ENCODE measurements at regions not wholly inside any gene's neighbourhood (a gene's known extent, or its start where the extent isn't known, plus 50 kb on each side); places are given as distances from the start of the nearest gene placed in this dataset.

GRCh38 chr1:87902830-87903229 lies 574.1 kb downstream of the LMO4 start:
- H4K20me1 ChIP-seq (ENCODE audit: control insufficient read depth, extremely low read depth, insufficient read depth, low read length): no peaks in the 10 kb centered on the region
- H3K36me3 ChIP-seq (ENCODE audit: control insufficient read depth, insufficient read depth, low read length): no peaks in the 10 kb centered on the region
- H3K27ac ChIP-seq (ENCODE audit: insufficient read depth, low read length): no peak overlapping the region
- H3K9ac ChIP-seq (ENCODE audit: insufficient read depth, low read length): no peak overlapping the region
- H3K4me1 ChIP-seq (ENCODE audit: control insufficient read depth, extremely low read depth, insufficient read depth, low read length): no peaks in the 10 kb centered on the region
- peak; percentile 22 to 72 for DNase-seq (ENCODE audit: low read depth in 2 of 2)
- TF ChIP-seq EZH2 (IDR thresholded peaks at IDR 0.05; ENCODE audit: low read length, missing control alignments): no peak
- TF ChIP-seq, protein P1, sequence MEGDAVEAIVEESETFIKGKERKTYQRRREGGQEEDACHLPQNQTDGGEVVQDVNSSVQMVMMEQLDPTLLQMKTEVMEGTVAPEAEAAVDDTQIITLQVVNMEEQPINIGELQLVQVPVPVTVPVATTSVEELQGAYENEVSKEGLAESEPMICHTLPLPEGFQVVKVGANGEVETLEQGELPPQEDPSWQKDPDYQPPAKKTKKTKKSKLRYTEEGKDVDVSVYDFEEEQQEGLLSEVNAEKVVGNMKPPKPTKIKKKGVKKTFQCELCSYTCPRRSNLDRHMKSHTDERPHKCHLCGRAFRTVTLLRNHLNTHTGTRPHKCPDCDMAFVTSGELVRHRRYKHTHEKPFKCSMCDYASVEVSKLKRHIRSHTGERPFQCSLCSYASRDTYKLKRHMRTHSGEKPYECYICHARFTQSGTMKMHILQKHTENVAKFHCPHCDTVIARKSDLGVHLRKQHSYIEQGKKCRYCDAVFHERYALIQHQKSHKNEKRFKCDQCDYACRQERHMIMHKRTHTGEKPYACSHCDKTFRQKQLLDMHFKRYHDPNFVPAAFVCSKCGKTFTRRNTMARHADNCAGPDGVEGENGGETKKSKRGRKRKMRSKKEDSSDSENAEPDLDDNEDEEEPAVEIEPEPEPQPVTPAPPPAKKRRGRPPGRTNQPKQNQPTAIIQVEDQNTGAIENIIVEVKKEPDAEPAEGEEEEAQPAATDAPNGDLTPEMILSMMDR (conservative IDR thresholded peaks at IDR 0.05 in 1 of 2, IDR thresholded peaks at IDR 0.05 in 1 of 2; ENCODE audit: low read depth in 1 of 2, low read length in 2 of 2): no peak
- no peaks in the 10 kb centered on the region for H3K79me2 ChIP-seq (ENCODE audit: control insufficient read depth, insufficient read depth, low read length)
- no peaks in the 10 kb centered on the region for H3K9me3 ChIP-seq (ENCODE audit: control insufficient read depth, insufficient read depth, low read depth, low read length)
- H2AFZ ChIP-seq (ENCODE audit: low read length): peak overlapping the region; percentile 79
- peak overlapping the region; percentile 36 for H3K4me2 ChIP-seq (ENCODE audit: extremely low read depth, insufficient read depth, low read length)
- H3K4me3 ChIP-seq (replicated peaks in 1 of 4; ENCODE audit: control extremely low read depth in 1 of 4, insufficient read depth in 1 of 4, low read depth in 3 of 4, low read length in 4 of 4): no peak overlapping the region
- no peaks in the 10 kb centered on the region for H3K27me3 ChIP-seq (ENCODE audit: control insufficient read depth, insufficient read depth, low read length)

DNA sequence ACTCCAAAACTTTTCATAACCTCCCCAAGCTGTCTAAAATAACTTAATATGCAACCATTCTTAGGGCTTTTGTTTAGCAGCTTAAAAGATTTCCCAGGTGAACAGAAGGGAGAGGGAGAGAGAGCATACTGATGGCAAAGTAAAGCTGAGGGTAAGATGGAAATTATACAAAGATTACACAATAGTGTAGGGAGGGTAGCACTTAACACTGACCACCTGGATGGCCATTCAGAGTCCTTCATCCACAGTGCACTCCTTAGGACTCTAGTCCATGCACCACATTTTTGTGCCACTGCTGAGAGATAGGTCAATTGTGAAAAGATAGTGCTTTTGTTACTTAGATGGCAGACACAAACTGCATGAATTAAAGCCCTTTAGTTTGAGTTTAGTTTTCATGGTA lies 574.6 kb downstream of the LMO4 start:
- TF ChIP-seq EZH2 (IDR thresholded peaks at IDR 0.05; ENCODE audit: low read length, missing control alignments): no peak
- no peak overlapping the region for H3K4me2 ChIP-seq (ENCODE audit: extremely low read depth, insufficient read depth, low read length)
- no peak overlapping the region for H3K4me3 ChIP-seq (replicated peaks in 1 of 4; ENCODE audit: control extremely low read depth in 1 of 4, insufficient read depth in 1 of 4, low read depth in 3 of 4, low read length in 4 of 4)
- H3K36me3 ChIP-seq (ENCODE audit: control insufficient read depth, insufficient read depth, low read length): no peaks in the 10 kb centered on the region
- no peaks in the 10 kb centered on the region for H3K27me3 ChIP-seq (ENCODE audit: control insufficient read depth, insufficient read depth, low read length)
- H3K27ac ChIP-seq (ENCODE audit: insufficient read depth, low read length): no peak overlapping the region
- no peak for DNase-seq (ENCODE audit: low read depth in 2 of 2)
- H2AFZ ChIP-seq (ENCODE audit: low read length): peak overlapping the region; percentile 79
- H3K9ac ChIP-seq (ENCODE audit: insufficient read depth, low read length): no peak overlapping the region
- H4K20me1 ChIP-seq (ENCODE audit: control insufficient read depth, extremely low read depth, insufficient read depth, low read length): no peaks in the 10 kb centered on the region
- no peaks in the 10 kb centered on the region for H3K4me1 ChIP-seq (ENCODE audit: control insufficient read depth, extremely low read depth, insufficient read depth, low read length)
- no peaks in the 10 kb centered on the region for H3K79me2 ChIP-seq (ENCODE audit: control insufficient read depth, insufficient read depth, low read length)
- no peaks in the 10 kb centered on the region for H3K9me3 ChIP-seq (ENCODE audit: control insufficient read depth, insufficient read depth, low read depth, low read length)

DNA sequence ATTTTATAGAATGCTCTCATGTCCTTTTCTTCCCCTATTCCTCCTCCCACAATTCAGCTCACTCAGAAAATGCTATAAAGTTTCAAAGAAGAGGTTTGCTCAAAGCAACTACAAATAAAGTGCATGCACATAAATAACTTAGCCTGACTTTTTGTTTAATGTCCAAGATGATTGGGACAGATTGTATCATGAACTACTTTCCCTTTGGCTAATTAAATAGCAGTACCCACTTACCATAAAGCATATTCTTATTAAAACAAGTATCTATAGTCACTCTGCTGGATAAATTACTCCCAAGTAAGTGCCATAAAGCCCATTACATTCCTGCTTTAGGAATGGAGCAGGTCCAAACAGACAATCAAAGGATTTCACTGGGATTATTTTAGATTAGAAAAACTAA lies 576.0 kb downstream of the LMO4 start:
- Histone ChIP-seq H3K9ac (ENCODE audit: insufficient read depth, low read length) (no peak overlapping the region), H2AFZ (ENCODE audit: low read length) (no peak overlapping the region), H3K27ac (ENCODE audit: insufficient read depth, low read length) (no peak overlapping the region), H3K36me3 (ENCODE audit: control insufficient read depth, insufficient read depth, low read length) (no peaks in the 10 kb centered on the region), H3K4me3 (replicated peaks in 1 of 4; ENCODE audit: control extremely low read depth in 1 of 4, insufficient read depth in 1 of 4, low read depth in 3 of 4, low read length in 4 of 4) (no peak overlapping the region), H3K27me3 (ENCODE audit: control insufficient read depth, insufficient read depth, low read length) (no peaks in the 10 kb centered on the region), H3K79me2 (ENCODE audit: control insufficient read depth, insufficient read depth, low read length) (no peaks in the 10 kb centered on the region), H3K9me3 (ENCODE audit: control insufficient read depth, insufficient read depth, low read depth, low read length) (no peaks in the 10 kb centered on the region), H3K4me1 (ENCODE audit: control insufficient read depth, extremely low read depth, insufficient read depth, low read length) (no peaks in the 10 kb centered on the region), H4K20me1 (ENCODE audit: control insufficient read depth, extremely low read depth, insufficient read depth, low read length) (no peaks in the 10 kb centered on the region), H3K4me2 (ENCODE audit: extremely low read depth, insufficient read depth, low read length) (no peak overlapping the region)
- no peak for TF ChIP-seq EZH2 (IDR thresholded peaks at IDR 0.05; ENCODE audit: low read length, missing control alignments)
- TF ChIP-seq, protein P1 (conservative IDR thresholded peaks at IDR 0.05 in 1 of 2, IDR thresholded peaks at IDR 0.05 in 1 of 2; ENCODE audit: low read depth in 1 of 2, low read length in 2 of 2): no peak
- no peak for DNase-seq (ENCODE audit: low read depth in 2 of 2)

Data from fibroblast of lung (primary cell).